ENCODE measurements at regions not wholly inside any gene's neighbourhood (a gene's known extent, or its start where the extent isn't known, plus 50 kb on each side); places are given as distances from the start of the nearest gene placed in this dataset.

GRCh38 chr13:86383561-86383960 is 584.3 kb upstream of the SLITRK6 start:
- H3K9me3 Mint-ChIP-seq: no peaks in the 10 kb centered on the region; the same call in 1 of the 2 replicates
- H3K27ac Mint-ChIP-seq: no peak overlapping the region
- ATAC-seq: no peak
- H3K4me3 Mint-ChIP-seq: no peak overlapping the region
- no peaks in the 10 kb centered on the region; the same call in 1 of the 2 replicates for H3K36me3 Mint-ChIP-seq
- POLR2A ChIA-PET: no interaction called here
- TF ChIP-seq TP53 (CRISPR knock-in tag; IDR thresholded peaks at IDR 0.05) (no peak), CBFB (CRISPR knock-in tag; IDR thresholded peaks at IDR 0.05; ENCODE audit: low read depth) (no peak), ZBTB43 (CRISPR knock-in tag; IDR thresholded peaks at IDR 0.05) (no peak), TEAD1 (CRISPR knock-in tag; IDR thresholded peaks at IDR 0.05) (no peak), STAT6 (CRISPR knock-in tag; conservative IDR thresholded peaks at IDR 0.05; ENCODE audit: low read depth) (no peak)
- CTCF ChIA-PET: no interaction called here
- H3K4me1 Mint-ChIP-seq: peaks cover 5% of the 10 kb centered on the region
- H3K27me3 Mint-ChIP-seq (ENCODE audit: low read depth): no peaks in the 10 kb centered on the region
- no peak for DNase-seq (ENCODE audit: low spot score)

GRCh38 chr13:86397635-86398034 is 598.4 kb upstream of the SLITRK6 start:
- Mint-ChIP-seq H3K27ac (no peak overlapping the region), H3K27me3 (ENCODE audit: low read depth) (no peaks in the 10 kb centered on the region), H3K9me3 (peaks cover 6% of the 10 kb centered on the region), H3K4me1 (peaks cover 11% of the 10 kb centered on the region), H3K36me3 (no peaks in the 10 kb centered on the region), H3K4me3 (no peak overlapping the region)
- no peak for TF ChIP-seq NFE2L1 (CRISPR knock-in tag; IDR thresholded peaks at IDR 0.05)
- TF ChIP-seq TP53 (CRISPR knock-in tag; IDR thresholded peaks at IDR 0.05): no peak
- TF ChIP-seq SOX15 (CRISPR knock-in tag; IDR thresholded peaks at IDR 0.05): no peak
- no peak for TF ChIP-seq AFF4 (CRISPR knock-in tag; IDR thresholded peaks at IDR 0.05; ENCODE audit: borderline replicate concordance)
- no peak for TF ChIP-seq GTF2I (CRISPR knock-in tag; conservative IDR thresholded peaks at IDR 0.05)
- TF ChIP-seq CREB1 (CRISPR knock-in tag; IDR thresholded peaks at IDR 0.05): no peak
- TF ChIP-seq E2F5 (CRISPR knock-in tag; IDR thresholded peaks at IDR 0.05): no peak
- TF ChIP-seq JUN (CRISPR knock-in tag; IDR thresholded peaks at IDR 0.05): no peak
- POLR2A ChIA-PET: no interaction called here
- DNase-seq (ENCODE audit: low spot score) (no peak), ATAC-seq (no peak)
- CTCF ChIA-PET: no interaction called here

- Mint-ChIP-seq H3K36me3 (no peaks in the 10 kb centered on the region), H3K27me3 (ENCODE audit: low read depth) (no peaks in the 10 kb centered on the region), H3K4me1 (peaks cover 11% of the 10 kb centered on the region), H3K9me3 (peaks cover 6% of the 10 kb centered on the region), H3K4me3 (no peak overlapping the region), H3K27ac (peak overlapping the region; percentile 1; the same call in 1 of the 2 replicates)
- ATAC-seq: peak; percentile 77
- no peak for DNase-seq (ENCODE audit: low spot score)
- no peak for TF ChIP-seq ZNF232 (CRISPR knock-in tag; IDR thresholded peaks at IDR 0.05)
- TF ChIP-seq MYBL2 (CRISPR knock-in tag; IDR thresholded peaks at IDR 0.05): no peak
- TF ChIP-seq JAZF1 (CRISPR knock-in tag; IDR thresholded peaks at IDR 0.05): no peak
- no peak for TF ChIP-seq NFYB (CRISPR knock-in tag; conservative IDR thresholded peaks at IDR 0.05; ENCODE audit: low read depth)
- TF ChIP-seq CREB1 (CRISPR knock-in tag; IDR thresholded peaks at IDR 0.05): no peak
- TF ChIP-seq AR (CRISPR knock-in tag; IDR thresholded peaks at IDR 0.05): no peak
- ChIA-PET CTCF (interaction anchor here (0.6 kb wide), 1 partner anchor 17 kb away, joined by 3 read pairs; no protein-coding TSS in a partner anchor), POLR2A (no interaction called here)
Observed at GRCh38 chr13:86399572-86399971, 600.4 kb upstream of the SLITRK6 start.

Measured in WTC11 (cell line).